ENCODE measurements at regions not wholly inside any gene's neighbourhood (a gene's known extent, or its start where the extent isn't known, plus 50 kb on each side); places are given as distances from the start of the nearest gene placed in this dataset.
"Not testable (repeated sequence)": the region's sequence is repeated elsewhere in the genome, so short reads cannot be mapped to it uniquely, and the experiment has no call there.

DNA sequence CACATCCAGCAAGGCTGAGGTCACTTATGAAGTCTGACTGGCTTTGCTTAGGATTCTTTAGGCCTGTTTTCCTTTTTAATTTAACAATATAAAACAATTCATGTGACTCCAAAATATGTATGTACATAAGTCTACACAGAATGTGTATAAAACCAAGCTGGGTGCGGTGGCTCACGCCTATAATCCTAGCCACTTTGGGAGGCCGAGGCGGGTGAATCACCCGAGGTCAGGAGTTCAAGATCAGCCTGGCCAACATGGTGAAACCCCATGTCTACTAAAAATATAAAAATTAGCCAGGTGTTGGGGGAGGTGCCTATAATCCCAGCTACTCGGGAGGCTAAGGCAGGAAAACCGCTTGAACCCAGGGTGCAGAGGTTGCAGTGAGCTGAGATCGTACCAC lies 83.1 kb downstream of the SHANK2 start:
- intact Hi-C loops (cut with DNase I): no loop called here
- Histone ChIP-seq H3K4me3 (no peak overlapping the region), H3K27me3 (peaks cover 0 to 24% (median 0%) of the 10 kb centered on the region in 4 donors), H3K4me1 (no peaks in the 10 kb centered on the region), H3K9me3 (no peaks in the 10 kb centered on the region), H3K27ac (replicated peaks in 1 of 4) (no peak overlapping the region), H3K36me3 (no peaks in the 10 kb centered on the region)
- no peak for DNase-seq (ENCODE audit: extremely low spot score)
- WGBS: 80% methylated on average over 8 of the region's 8 CpGs
- TF ChIP-seq POLR2A (IDR thresholded peaks at IDR 0.05; ENCODE audit: low read depth): no peak

DNA sequence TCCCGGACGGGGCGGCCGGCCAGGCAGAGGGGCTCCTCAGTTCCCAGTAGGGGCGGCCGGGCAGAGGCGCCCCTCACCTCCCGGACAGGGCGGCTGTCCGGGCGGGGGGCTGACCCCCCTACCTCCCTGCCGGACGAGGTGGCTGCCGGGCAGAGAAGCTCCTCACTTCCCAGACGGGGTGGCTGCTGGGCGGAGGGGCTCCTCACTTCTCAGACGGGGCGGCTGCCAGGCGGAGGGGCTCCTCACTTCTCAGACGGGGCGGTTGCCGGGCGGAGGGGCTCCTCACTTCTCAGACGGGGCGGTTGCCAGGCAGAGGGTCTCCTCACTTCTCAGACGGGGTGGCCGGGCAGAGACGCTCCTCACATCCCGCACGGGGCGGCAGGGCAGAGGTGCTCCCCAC lies 84.6 kb downstream of the SHANK2 start:
- H3K9me3 ChIP-seq; H3K4me3 ChIP-seq; DNase-seq (ENCODE audit: extremely low spot score); H3K4me1 ChIP-seq; intact Hi-C loops (cut with DNase I); H3K36me3 ChIP-seq; H3K27ac ChIP-seq (replicated peaks in 1 of 4): not testable (repeated sequence)
- 97% methylated on average over 14 of the region's 31 CpGs for WGBS
- H3K27me3 ChIP-seq: peaks cover 0 to 14% (median 0%) of the 10 kb centered on the region in 4 donors

DNA sequence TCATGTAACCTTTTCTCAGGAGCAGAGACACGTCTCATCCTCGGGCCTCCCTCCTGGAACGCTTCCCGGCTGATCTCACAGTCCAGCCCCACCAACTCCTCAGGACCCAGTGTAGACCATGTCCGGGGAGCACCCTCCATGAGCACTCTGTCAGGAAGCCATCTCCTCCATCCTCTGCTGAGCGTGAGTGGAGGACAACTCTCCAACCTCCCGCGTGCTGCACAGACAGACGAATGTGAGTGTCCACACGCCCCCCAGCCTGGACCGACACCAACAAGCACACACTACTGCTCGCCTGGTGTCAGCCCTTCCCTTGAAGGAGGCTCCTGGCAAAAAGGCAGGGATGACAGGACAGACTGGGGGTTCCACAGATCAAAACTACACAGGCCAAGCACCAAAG lies 86.6 kb downstream of the SHANK2 start:
- Histone ChIP-seq H3K27me3 (no peaks in the 10 kb centered on the region), H3K4me3 (no peak overlapping the region), H3K9me3 (no peaks in the 10 kb centered on the region), H3K27ac (replicated peaks in 1 of 4) (no peak overlapping the region), H3K4me1 (no peaks in the 10 kb centered on the region), H3K36me3 (no peaks in the 10 kb centered on the region)
- DNase-seq (ENCODE audit: extremely low spot score): no peak
- 76% methylated on average over 9 of the region's 12 CpGs for WGBS
- TF ChIP-seq POLR2A (IDR thresholded peaks at IDR 0.05; ENCODE audit: low read depth) (no peak), POLR2AphosphoS5 (IDR thresholded peaks at IDR 0.05) (no peak), EP300 (IDR thresholded peaks at IDR 0.05) (no peak)
- TF ChIP-seq, protein P1, sequence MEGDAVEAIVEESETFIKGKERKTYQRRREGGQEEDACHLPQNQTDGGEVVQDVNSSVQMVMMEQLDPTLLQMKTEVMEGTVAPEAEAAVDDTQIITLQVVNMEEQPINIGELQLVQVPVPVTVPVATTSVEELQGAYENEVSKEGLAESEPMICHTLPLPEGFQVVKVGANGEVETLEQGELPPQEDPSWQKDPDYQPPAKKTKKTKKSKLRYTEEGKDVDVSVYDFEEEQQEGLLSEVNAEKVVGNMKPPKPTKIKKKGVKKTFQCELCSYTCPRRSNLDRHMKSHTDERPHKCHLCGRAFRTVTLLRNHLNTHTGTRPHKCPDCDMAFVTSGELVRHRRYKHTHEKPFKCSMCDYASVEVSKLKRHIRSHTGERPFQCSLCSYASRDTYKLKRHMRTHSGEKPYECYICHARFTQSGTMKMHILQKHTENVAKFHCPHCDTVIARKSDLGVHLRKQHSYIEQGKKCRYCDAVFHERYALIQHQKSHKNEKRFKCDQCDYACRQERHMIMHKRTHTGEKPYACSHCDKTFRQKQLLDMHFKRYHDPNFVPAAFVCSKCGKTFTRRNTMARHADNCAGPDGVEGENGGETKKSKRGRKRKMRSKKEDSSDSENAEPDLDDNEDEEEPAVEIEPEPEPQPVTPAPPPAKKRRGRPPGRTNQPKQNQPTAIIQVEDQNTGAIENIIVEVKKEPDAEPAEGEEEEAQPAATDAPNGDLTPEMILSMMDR (IDR thresholded peaks at IDR 0.05): no peak
- intact Hi-C loops (cut with DNase I): no loop called here

DNA sequence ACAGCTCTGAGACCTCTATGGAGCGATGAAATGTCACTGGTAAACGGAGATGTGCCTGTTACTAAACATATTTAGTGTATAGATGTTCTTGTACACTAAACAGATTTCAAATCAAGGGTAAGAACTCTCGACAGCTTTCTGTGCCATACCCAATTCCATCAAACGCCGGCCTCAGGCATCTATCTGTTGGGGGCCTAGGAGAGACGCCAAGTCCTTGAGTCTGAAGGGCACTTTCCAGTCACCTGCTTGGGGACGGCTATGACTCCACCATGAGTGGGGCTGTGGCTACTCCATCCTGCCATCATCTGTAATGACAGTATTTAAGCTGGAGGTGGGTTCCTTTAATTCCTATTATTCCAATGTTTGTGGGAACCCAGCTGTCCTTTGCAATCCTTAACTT lies 87.8 kb downstream of the SHANK2 start:
- Histone ChIP-seq H3K27ac (replicated peaks in 1 of 4) (no peak overlapping the region), H3K36me3 (no peaks in the 10 kb centered on the region), H3K4me3 (no peak overlapping the region), H3K4me1 (no peaks in the 10 kb centered on the region), H3K9me3 (no peaks in the 10 kb centered on the region), H3K27me3 (no peaks in the 10 kb centered on the region)
- peak; percentile 12 for DNase-seq (ENCODE audit: extremely low spot score)
- intact Hi-C loops (cut with DNase I): no loop called here
- TF ChIP-seq, protein P1 (IDR thresholded peaks at IDR 0.05): no peak
- TF ChIP-seq POLR2AphosphoS5 (IDR thresholded peaks at IDR 0.05) (no peak), EP300 (IDR thresholded peaks at IDR 0.05) (no peak), POLR2A (IDR thresholded peaks at IDR 0.05; ENCODE audit: low read depth) (no peak)
- 86% methylated on average over 7 of the region's 7 CpGs for WGBS

DNA sequence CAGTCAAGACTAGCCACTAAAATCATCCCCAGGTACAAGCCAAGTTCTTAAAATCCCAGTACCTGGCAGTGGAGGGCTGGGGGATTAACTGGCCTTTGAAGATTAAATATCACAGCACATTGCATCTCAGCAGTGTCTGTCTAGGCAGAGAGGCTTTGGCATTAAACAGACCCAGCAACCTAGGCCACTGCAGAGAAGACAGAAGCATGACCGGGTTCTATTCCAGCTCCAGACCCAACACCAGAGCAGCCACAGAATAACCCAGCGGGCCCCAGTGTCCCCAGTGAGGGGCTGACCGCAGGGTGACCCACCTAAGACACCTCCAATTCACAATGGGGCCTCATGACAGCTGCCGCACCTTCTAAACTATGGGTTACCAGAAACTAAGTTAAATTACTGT lies 88.2 kb downstream of the SHANK2 start:
- intact Hi-C loops (cut with DNase I): no loop called here
- peak; percentile 74 for DNase-seq (ENCODE audit: extremely low spot score)

DNA sequence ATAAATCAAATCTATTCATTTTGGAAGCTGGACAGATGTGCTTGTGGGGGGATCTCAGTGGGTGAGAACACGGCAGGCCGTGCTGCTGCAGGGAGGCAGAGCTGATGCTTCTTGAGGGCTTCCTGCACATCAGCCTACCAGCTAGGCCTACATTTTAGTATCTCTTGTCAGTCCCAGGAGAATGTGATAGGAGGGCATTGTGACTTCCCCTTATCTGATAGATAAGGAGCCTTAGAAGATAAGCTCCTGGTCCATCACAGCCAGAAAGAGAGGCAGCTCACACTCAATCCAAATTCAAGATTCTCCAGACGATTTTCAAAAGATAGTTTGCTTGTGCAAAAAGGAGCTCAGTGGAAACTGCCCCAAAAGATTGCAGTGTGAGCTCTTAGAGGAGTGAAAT lies 89.0 kb downstream of the SHANK2 start:
- Histone ChIP-seq H3K4me1 (no peaks in the 10 kb centered on the region), H3K9me3 (no peaks in the 10 kb centered on the region), H3K4me3 (no peak overlapping the region), H3K27me3 (no peaks in the 10 kb centered on the region), H3K36me3 (no peaks in the 10 kb centered on the region), H3K27ac (replicated peaks in 1 of 4) (no peak overlapping the region)
- TF ChIP-seq, protein P1 (IDR thresholded peaks at IDR 0.05): no peak
- TF ChIP-seq POLR2A (IDR thresholded peaks at IDR 0.05; ENCODE audit: low read depth) (no peak), EP300 (IDR thresholded peaks at IDR 0.05) (no peak), POLR2AphosphoS5 (IDR thresholded peaks at IDR 0.05) (no peak)
- 57% methylated on average over 3 of the region's 3 CpGs for WGBS
- intact Hi-C loops (cut with DNase I): no loop called here
- DNase-seq (ENCODE audit: extremely low spot score): peak; percentile 68

More for the DNA sequence above, 88.2 kb downstream of the SHANK2 start:
- no peaks in the 10 kb centered on the region for H3K27me3 ChIP-seq
- no peak overlapping the region for H3K27ac ChIP-seq (replicated peaks in 1 of 4)
- no peaks in the 10 kb centered on the region for H3K4me1 ChIP-seq
- H3K9me3 ChIP-seq: no peaks in the 10 kb centered on the region
- WGBS: 92% methylated on average over 4 of the region's 4 CpGs
- H3K4me3 ChIP-seq: no peak overlapping the region
- no peak for TF ChIP-seq EP300 (IDR thresholded peaks at IDR 0.05)
- H3K36me3 ChIP-seq: no peaks in the 10 kb centered on the region
